Type B pancreatic cell (in vitro differentiated cells): ENCODE measurements at regions not wholly inside any gene's neighbourhood (a gene's known extent, or its start where the extent isn't known, plus 50 kb on each side); places are given as distances from the start of the nearest gene placed in this dataset.

Experiments used
- DNase-seq: peaks from one replicate; pipeline ENCODE4 v3.0.0; 2021; ENCODE audit warnings: mixed read lengths; ENCODE audit not compliant: unreplicated experiment; ENCODE audit errors: extremely low spot score
- H3K27ac Mint-ChIP-seq: 2 replicates; pipeline ENCODE4 v1.8.0; 2021; ENCODE audit warnings: mild to moderate bottlenecking, mixed read lengths
- H3K27me3 Mint-ChIP-seq: 2 replicates; pipeline ENCODE4 v1.8.0; 2021; ENCODE audit warnings: mixed read lengths
- H3K36me3 Mint-ChIP-seq: 2 replicates; pipeline ENCODE4 v1.8.0; 2021; ENCODE audit warnings: mixed read lengths
- H3K4me1 Mint-ChIP-seq: one replicate; pipeline ENCODE4 v1.8.0; 2021; ENCODE audit warnings: mixed read lengths; ENCODE audit not compliant: unreplicated experiment
- H3K4me3 Mint-ChIP-seq: 2 replicates; pipeline ENCODE4 v1.8.0; 2021; ENCODE audit warnings: mild to moderate bottlenecking, mixed read lengths
- H3K9me3 Mint-ChIP-seq: 2 replicates; pipeline ENCODE4 v1.8.0; 2021; ENCODE audit warnings: mixed read lengths
- CTCF ChIP-seq: fragments of 200-600 bp; sonication (generic); conservative IDR thresholded peaks from 2 replicates; pipeline ENCODE4 v1.5.0; 2021; ENCODE audit warnings: antibody characterized with exemption, mild to moderate bottlenecking

GRCh38 chr4:181958446-181958845 is 284.8 kb upstream of the TENM3 start:
- Mint-ChIP-seq H3K4me1 (peaks cover 11% of the 10 kb centered on the region), H3K36me3 (no peaks in the 10 kb centered on the region)
- TF ChIP-seq CTCF, result no peak

GRCh38 chr4:181959121-181959520 is 284.1 kb upstream of the TENM3 start:
- Mint-ChIP-seq H3K36me3 (no peaks in the 10 kb centered on the region), H3K4me1 (peaks cover 11% of the 10 kb centered on the region), H3K4me3 (no peak overlapping the region), H3K27ac (no peak overlapping the region), H3K9me3 (no peaks in the 10 kb centered on the region), H3K27me3 (no peaks in the 10 kb centered on the region)
- no peak for DNase-seq
- TF ChIP-seq CTCF, result no peak

More at GRCh38 chr4:181958446-181958845, 284.8 kb upstream of the TENM3 start:
- no peaks in the 10 kb centered on the region for H3K9me3 Mint-ChIP-seq
- H3K4me3 Mint-ChIP-seq, result no peak overlapping the region
- H3K27ac Mint-ChIP-seq, result no peak overlapping the region
- H3K27me3 Mint-ChIP-seq, result no peaks in the 10 kb centered on the region
- no peak for DNase-seq

GRCh38 chr4:181960384-181960783 is 282.8 kb upstream of the TENM3 start:
- no peak for TF ChIP-seq CTCF
- no peaks in the 10 kb centered on the region for H3K27me3 Mint-ChIP-seq
- H3K36me3 Mint-ChIP-seq, result no peaks in the 10 kb centered on the region
- H3K4me1 Mint-ChIP-seq, result peaks cover 11% of the 10 kb centered on the region
- H3K27ac Mint-ChIP-seq, result no peak overlapping the region
- no peak for DNase-seq
- H3K4me3 Mint-ChIP-seq, result no peak overlapping the region
- no peaks in the 10 kb centered on the region for H3K9me3 Mint-ChIP-seq

- no peaks in the 10 kb centered on the region for H3K36me3 Mint-ChIP-seq
- TF ChIP-seq CTCF, result no peak
- no peaks in the 10 kb centered on the region for H3K9me3 Mint-ChIP-seq
- no peak overlapping the region for H3K27ac Mint-ChIP-seq
- H3K4me3 Mint-ChIP-seq, result no peak overlapping the region
- H3K4me1 Mint-ChIP-seq, result peaks cover 14% of the 10 kb centered on the region
- no peak for DNase-seq
- H3K27me3 Mint-ChIP-seq, result no peaks in the 10 kb centered on the region
Measured at GRCh38 chr4:181962321-181962720, 280.9 kb upstream of the TENM3 start.

GRCh38 chr4:181964731-181965130 is 278.5 kb upstream of the TENM3 start:
- Mint-ChIP-seq H3K4me3 (no peak overlapping the region), H3K36me3 (no peaks in the 10 kb centered on the region), H3K27ac (no peak overlapping the region), H3K9me3 (no peaks in the 10 kb centered on the region), H3K27me3 (no peaks in the 10 kb centered on the region), H3K4me1 (peaks cover 12% of the 10 kb centered on the region)
- TF ChIP-seq CTCF, result no peak
- no peak for DNase-seq

- DNase-seq, result no peak
- H3K36me3 Mint-ChIP-seq, result no peaks in the 10 kb centered on the region
- H3K4me3 Mint-ChIP-seq, result no peak overlapping the region
- H3K27me3 Mint-ChIP-seq, result no peaks in the 10 kb centered on the region
- no peak overlapping the region for H3K27ac Mint-ChIP-seq
- no peak for TF ChIP-seq CTCF
- no peaks in the 10 kb centered on the region for H3K9me3 Mint-ChIP-seq
- peaks cover 12% of the 10 kb centered on the region for H3K4me1 Mint-ChIP-seq
Measured at GRCh38 chr4:181966104-181966551, 277.1 kb upstream of the TENM3 start.
